Kidney (tissue), 13 donors: ENCODE measurements at regions not wholly inside any gene's neighbourhood (a gene's known extent, or its start where the extent isn't known, plus 50 kb on each side); places are given as distances from the start of the nearest gene placed in this dataset.
"Not testable (repeated sequence)": the region's sequence is repeated elsewhere in the genome, so short reads cannot be mapped to it uniquely, and the experiment has no call there.

Experiments
- DNase-seq, 5 donors: peaks; one replicate each; pipeline ENCODE4 v3.0.0-alpha.2; 2013 to 2020
- FAIRE-seq: peaks from 2 replicates; lab custom pipeline; 2012; peaks lifted over from hg19 to GRCh38; lab: Jason Lieb, UNC
- H3K27ac ChIP-seq, 2 donors: one replicate each; pipeline ENCODE4 v1.7.0; 2013; ENCODE audit warnings: low read depth in 2 of 2, low read length in 2 of 2, inconsistent platforms in 1 of 2
- H3K27me3 ChIP-seq: one replicate; pipeline ENCODE4 v1.7.1; 2013; ENCODE audit warnings: low read length, inconsistent platforms; ENCODE audit not compliant: control insufficient read depth, insufficient read depth
- H3K36me3 ChIP-seq, 3 donors: one replicate each; pipeline versions ENCODE4 v1.7.0 to v1.7.1; 2013; ENCODE audit warnings: low read length in 3 of 3, control low read depth in 1 of 3, inconsistent platforms in 1 of 3; ENCODE audit not compliant: insufficient read depth in 3 of 3, control insufficient read depth in 2 of 3
- H3K4me1 ChIP-seq, 3 donors: one replicate each; pipeline versions ENCODE4 v1.7.0 to v1.7.1; 2013; ENCODE audit warnings: low read length in 3 of 3, inconsistent platforms in 1 of 3, low read depth in 1 of 3; ENCODE audit not compliant: control insufficient read depth in 2 of 3, insufficient read depth in 2 of 3
- H3K4me3 ChIP-seq, 3 donors: one replicate each; pipeline versions ENCODE4 v1.7.0 to v1.8.1; 2013; ENCODE audit warnings: low read length in 3 of 3, control low read depth in 1 of 3, inconsistent platforms in 1 of 3
- H3K9ac ChIP-seq, 3 donors: one replicate each; pipeline versions ENCODE4 v1.7.0 to v1.7.1; 2013; ENCODE audit warnings: low read length in 3 of 3, control low read depth in 1 of 3, inconsistent platforms in 1 of 3
- H3K9me3 ChIP-seq, 3 donors: one replicate each; pipeline versions ENCODE4 v1.7.0 to v1.7.1; 2013; ENCODE audit warnings: low read length in 3 of 3, control low read depth in 1 of 3, inconsistent platforms in 1 of 3; ENCODE audit not compliant: control insufficient read depth in 2 of 3, insufficient read depth in 1 of 3
- CTCF ChIP-seq: IDR thresholded peaks from 3 replicates; pipeline ENCODE4 v1.5.1; 2012; ENCODE audit warnings: mild to moderate bottlenecking, moderate library complexity, borderline replicate concordance; ENCODE audit not compliant: insufficient read depth; ENCODE audit errors: extremely low read depth
- intact Hi-C: fragments of 100-400 bp; cut with DNase I; formaldehyde crosslinking; loops from one replicate; pipeline ENCODE4 v1.11.1; 2022
- donor health status: control.
- donor health status: control.
- donor health status: control.
- donor health status: control.
- donor health status: control.
- donor health status: DM: yes; HTN: yes; CAD: no.
- donor health status: Normal renal cell carcinoma (clear cell type).

- DNase-seq, H3K4me1 ChIP-seq, H3K27me3 ChIP-seq, H3K36me3 ChIP-seq, FAIRE-seq, intact Hi-C loops, H3K9ac ChIP-seq, H3K27ac ChIP-seq, H3K4me3 ChIP-seq, H3K9me3 ChIP-seq: not testable (repeated sequence)
Observed at GRCh38 chr12:131624756-131625501, 86.0 kb upstream of the SFSWAP start.

GRCh38 chr12:131625966-131626722 is 84.7 kb upstream of the SFSWAP start:
- H3K4me1 ChIP-seq, H3K36me3 ChIP-seq, FAIRE-seq, H3K9ac ChIP-seq, H3K27me3 ChIP-seq, H3K4me3 ChIP-seq, H3K27ac ChIP-seq, H3K9me3 ChIP-seq, intact Hi-C loops: not testable (repeated sequence)
- peak in 1 of 5 donors; percentile 43 for DNase-seq

GRCh38 chr12:131627151-131628022 is 83.5 kb upstream of the SFSWAP start:
- H3K36me3 ChIP-seq, H3K27me3 ChIP-seq, H3K9me3 ChIP-seq, H3K4me1 ChIP-seq, DNase-seq, intact Hi-C loops, H3K4me3 ChIP-seq, H3K9ac ChIP-seq, H3K27ac ChIP-seq, FAIRE-seq: not testable (repeated sequence)

- FAIRE-seq (no peak), DNase-seq (peak in 2 of 5 donors; percentile 17 to 46)
- Histone ChIP-seq H3K4me3 (no peak overlapping the region), H3K36me3 (no peaks in the 10 kb centered on the region), H3K27me3 (no peaks in the 10 kb centered on the region), H3K9me3 (no peaks in the 10 kb centered on the region), H3K9ac (no peak overlapping the region), H3K27ac (no peak overlapping the region), H3K4me1 (no peaks in the 10 kb centered on the region)
- TF ChIP-seq CTCF, result no peak
- intact Hi-C loops, result no loop called here
Observed at GRCh38 chr12:131628023-131628740, 82.7 kb upstream of the SFSWAP start.
